Activated CD8-positive, alpha-beta T cell treated with anti-CD3 and anti-CD28 coated beads for 36 hours (primary cell): ENCODE measurements at regions not wholly inside any gene's neighbourhood (a gene's known extent, or its start where the extent isn't known, plus 50 kb on each side); places are given as distances from the start of the nearest gene placed in this dataset.

ENCODE experiments used
- ATAC-seq: fragments of 200-7000 bp; cut with Tn5 transposase; one replicate; pipeline ENCODE4 v1.10.0; 2021; ENCODE audit warnings: mild to moderate bottlenecking, moderate library complexity
- CTCF ChIA-PET: fragments of 350-600 bp; sonication (Branson Sonifier 250); formaldehyde crosslinking; loops from one replicate; lab custom pipeline; 2021; ENCODE audit warnings: antibody characterized with exemption; lab: Charles Lee
- POLR2A ChIA-PET: fragments of 350-600 bp; sonication (Branson Sonifier 250); formaldehyde crosslinking; loops from one replicate; lab custom pipeline; 2021; ENCODE audit warnings: antibody characterized with exemption; lab: Charles Lee
- DNase-seq: peaks from one replicate; pipeline ENCODE4 v3.0.0-alpha.2; 2020
- H3K27ac Mint-ChIP-seq: one replicate; pipeline ENCODE4 v1.8.0; 2021; ENCODE audit warnings: mild to moderate bottlenecking, mixed read lengths
- H3K27me3 Mint-ChIP-seq: one replicate; pipeline ENCODE4 v1.8.0; 2021; ENCODE audit warnings: mixed read lengths
- H3K36me3 Mint-ChIP-seq: one replicate; pipeline ENCODE4 v1.8.0; 2021; ENCODE audit warnings: low read depth, mixed read lengths
- H3K4me1 Mint-ChIP-seq: one replicate; pipeline ENCODE4 v1.8.0; 2021; ENCODE audit warnings: low read depth, mixed read lengths
- H3K4me3 Mint-ChIP-seq: one replicate; pipeline ENCODE4 v1.8.0; 2021; ENCODE audit warnings: mild to moderate bottlenecking, moderate library complexity, mixed read lengths
- H3K9me3 Mint-ChIP-seq: one replicate; pipeline ENCODE4 v1.8.0; 2021; ENCODE audit warnings: mixed read lengths
- CTCF ChIP-seq: fragments of 200-600 bp; IDR thresholded peaks from one replicate; pipeline ENCODE4 v1.8.0; 2022; ENCODE audit warnings: antibody characterized with exemption, mild to moderate bottlenecking
- intact Hi-C: fragments of 100-400 bp; cut with micrococcal nuclease; formaldehyde crosslinking; loops from one replicate; pipeline ENCODE4 v1.10.0; 2022

- Mint-ChIP-seq H3K27me3 (no peaks in the 10 kb centered on the region), H3K4me1 (no peaks in the 10 kb centered on the region), H3K36me3 (no peaks in the 10 kb centered on the region), H3K9me3 (peaks cover 1% of the 10 kb centered on the region), H3K27ac (no peak overlapping the region), H3K4me3 (no peak overlapping the region)
- POLR2A ChIA-PET, result no interaction called here
- ATAC-seq (no peak), DNase-seq (no peak)
- intact Hi-C loops, result no loop called here
- TF ChIP-seq CTCF, result no peak
- CTCF ChIA-PET, result no interaction called here
These were observed 390.4 kb upstream of the ADGRL2 start for GRCh38 chr1:81410351-81410750.

- Mint-ChIP-seq H3K27ac (no peak overlapping the region), H3K4me3 (no peak overlapping the region), H3K9me3 (peaks cover 1% of the 10 kb centered on the region), H3K27me3 (no peaks in the 10 kb centered on the region), H3K36me3 (no peaks in the 10 kb centered on the region), H3K4me1 (no peaks in the 10 kb centered on the region)
- ChIA-PET POLR2A (no interaction called here), CTCF (no interaction called here)
- no peak for TF ChIP-seq CTCF
- DNase-seq, result no peak
- no peak for ATAC-seq
- intact Hi-C loops, result no loop called here
These were observed 390.9 kb upstream of the ADGRL2 start for GRCh38 chr1:81409780-81410274.

GRCh38 chr1:81409262-81409661 lies 391.5 kb upstream of the ADGRL2 start:
- Mint-ChIP-seq H3K36me3 (no peaks in the 10 kb centered on the region), H3K27me3 (no peaks in the 10 kb centered on the region), H3K27ac (no peak overlapping the region), H3K9me3 (no peaks in the 10 kb centered on the region), H3K4me1 (no peaks in the 10 kb centered on the region), H3K4me3 (no peak overlapping the region)
- ChIA-PET POLR2A (no interaction called here), CTCF (no interaction called here)
- TF ChIP-seq CTCF, result no peak
- DNase-seq (no peak), ATAC-seq (no peak)
- intact Hi-C loops, result no loop called here

GRCh38 chr1:81408419-81408818 lies 392.3 kb upstream of the ADGRL2 start:
- no peaks in the 10 kb centered on the region for H3K9me3 Mint-ChIP-seq
- intact Hi-C loops, result no loop called here
- no peaks in the 10 kb centered on the region for H3K4me1 Mint-ChIP-seq
- no peak for ATAC-seq
- no peak overlapping the region for H3K27ac Mint-ChIP-seq
- no peak for TF ChIP-seq CTCF
- no peaks in the 10 kb centered on the region for H3K36me3 Mint-ChIP-seq
- no peak overlapping the region for H3K4me3 Mint-ChIP-seq
- POLR2A ChIA-PET, result no interaction called here
- DNase-seq, result no peak
- no peaks in the 10 kb centered on the region for H3K27me3 Mint-ChIP-seq
- CTCF ChIA-PET, result no interaction called here

- TF ChIP-seq CTCF, result no peak
- Mint-ChIP-seq H3K4me1 (no peaks in the 10 kb centered on the region), H3K27ac (no peak overlapping the region), H3K9me3 (no peaks in the 10 kb centered on the region), H3K4me3 (no peak overlapping the region), H3K27me3 (no peaks in the 10 kb centered on the region), H3K36me3 (no peaks in the 10 kb centered on the region)
- DNase-seq (no peak), ATAC-seq (no peak)
- POLR2A ChIA-PET, result no interaction called here
- intact Hi-C loops, result no loop called here
- CTCF ChIA-PET, result no interaction called here
These were observed 393.5 kb upstream of the ADGRL2 start for GRCh38 chr1:81407000-81407821.
